ENCODE measurements at regions not wholly inside any gene's neighbourhood (a gene's known extent, or its start where the extent isn't known, plus 50 kb on each side); places are given as distances from the start of the nearest gene placed in this dataset.

- no peak for TF ChIP-seq CHD7 (IDR thresholded peaks at IDR 0.05; ENCODE audit: insufficient replicate concordance, low read length)
- no peak for TF ChIP-seq KDM5A (IDR thresholded peaks at IDR 0.05; ENCODE audit: low read length)
- TF ChIP-seq SP4 (IDR thresholded peaks at IDR 0.05; ENCODE audit: low read length), result no peak
- no peak for TF ChIP-seq RXRA (IDR thresholded peaks at IDR 0.05; ENCODE audit: insufficient read depth, low read depth, low read length)
- no peak for TF ChIP-seq CBX5 (IDR thresholded peaks at IDR 0.05; ENCODE audit: low read depth, low read length)
- no peak for TF ChIP-seq NRF1 (IDR thresholded peaks at IDR 0.05; ENCODE audit: low read depth, low read length)
Measured at GRCh38 chr22:25393121-25393805, 171.2 kb upstream of the GRK3 start (continued).

Measured in H1 (cell line).